GM12878 (cell line): ENCODE measurements at regions not wholly inside any gene's neighbourhood (a gene's known extent, or its start where the extent isn't known, plus 50 kb on each side); places are given as distances from the start of the nearest gene placed in this dataset.

ENCODE experiments used
- ATAC-seq: fragments of 200-7000 bp; cut with Tn5 transposase; 3 replicates; pipeline ENCODE4 v1.9.1; 2020; ENCODE audit warnings: mild to moderate bottlenecking, moderate library complexity
- BruUV-seq: library from RNA; stranded (reverse); fragments of 400-500 nt; replicated peaks from 2 replicates; lab custom pipeline; 2021; lab: Mats Ljungman, UMichigan
- CTCF ChIA-PET: fragments of 300-600 bp; sonication (Branson Sonifier 250); formaldehyde crosslinking; extraction: SDS; loops from one replicate; lab custom pipeline; 2021; ENCODE audit warnings: inconsistent platforms; lab: Yijun Ruan, JAX
- POLR2A ChIA-PET: fragments of 350-600 bp; formaldehyde crosslinking; extraction: SDS; loops from one replicate; lab custom pipeline; 2021; ENCODE audit warnings: inconsistent platforms; lab: Charles Lee
- RAD21 ChIA-PET: fragments of 300-600 bp; sonication (Branson Sonifier 250); formaldehyde crosslinking; loops from one replicate; lab custom pipeline; 2023; ENCODE audit warnings: antibody characterized with exemption; ENCODE audit not compliant: unreplicated experiment; lab: Charles Lee
- SMC1A ChIA-PET: fragments of 300-600 bp; sonication (Branson Sonifier 250); formaldehyde crosslinking; loops from one replicate; lab custom pipeline; 2023; ENCODE audit not compliant: unreplicated experiment, uncharacterized antibody; lab: Charles Lee
- DNase-seq: peaks from one replicate; pipeline ENCODE4 v3.0.0-alpha.2; 2011; ENCODE audit warnings: low read depth, low spot score
- FAIRE-seq: peaks from 3 replicates; lab custom pipeline; 2011; peaks lifted over from hg19 to GRCh38; lab: Jason Lieb, UNC
- H2AFZ ChIP-seq: 2 replicates; pipeline ENCODE4 v1.6.0; 2011; ENCODE audit warnings: low read depth, low read length, control low read depth; ENCODE audit not compliant: control insufficient read depth
- H3K27ac ChIP-seq: 2 replicates; pipeline ENCODE4 v1.5.1; 2011; ENCODE audit warnings: control low read depth; ENCODE audit not compliant: control insufficient read depth, insufficient read depth
- H3K27me3 ChIP-seq, 2 experiments: replicated peaks in 1 of 2; 2 replicates each; pipeline versions ENCODE4 v1.6.0 to v1.6.1; 2011; ENCODE audit warnings: low read length in 1 of 2; ENCODE audit not compliant: control insufficient read depth in 2 of 2, insufficient read depth in 2 of 2
- H3K36me3 ChIP-seq, 2 experiments: 2 replicates each; pipeline ENCODE4 v1.5.1; 2011; ENCODE audit warnings: low read length in 1 of 2; ENCODE audit not compliant: control insufficient read depth in 2 of 2, insufficient read depth in 2 of 2
- H3K4me1 ChIP-seq: 2 replicates; pipeline ENCODE4 v1.6.1; 2011; ENCODE audit warnings: mild to moderate bottlenecking, low read length, moderate library complexity, mixed read lengths; ENCODE audit not compliant: control insufficient read depth, insufficient read depth
- H3K4me2 ChIP-seq: 2 replicates; pipeline ENCODE4 v1.6.0; 2011; ENCODE audit warnings: control low read depth; ENCODE audit not compliant: control insufficient read depth, insufficient read depth
- H3K4me3 ChIP-seq: fragments of 200-600 bp; sonication (generic); 2 replicates; pipeline ENCODE4 v1.5.1; 2016
- H3K79me2 ChIP-seq: 2 replicates; pipeline ENCODE4 v1.6.0; 2011; ENCODE audit warnings: low read length; ENCODE audit not compliant: control insufficient read depth, insufficient read depth
- H3K9ac ChIP-seq: 2 replicates; pipeline ENCODE4 v1.8.0; 2011; ENCODE audit warnings: low read length, control low read depth, mixed read lengths; ENCODE audit not compliant: control insufficient read depth, insufficient read depth
- H3K9me3 ChIP-seq: replicated peaks from 3 replicates; pipeline ENCODE4 v1.5.1; 2011; ENCODE audit warnings: mild to moderate bottlenecking, low read length; ENCODE audit not compliant: control insufficient read depth, insufficient read depth
- H4K20me1 ChIP-seq: 2 replicates; pipeline ENCODE4 v1.6.0; 2011; ENCODE audit not compliant: control insufficient read depth, insufficient read depth
- ASH2L ChIP-seq: fragments of 300-600, 200-600 bp; sonication (generic); IDR thresholded peaks from 2 replicates; pipeline ENCODE4 v1.6.1; 2017; ENCODE audit warnings: low read depth, mild to moderate bottlenecking, borderline replicate concordance
- CEBPB ChIP-seq, 2 experiments: fragments of 150-350 bp in 1 of 2; IDR thresholded peaks; 2 replicates each; pipeline ENCODE4 v1.6.1; 2012 to 2014; ENCODE audit warnings: low read depth in 2 of 2, low read length in 2 of 2, borderline replicate concordance in 1 of 2, inconsistent platforms in 1 of 2
- EGR1 ChIP-seq, 2 experiments: IDR thresholded peaks; 1 replicate in 1 of 2; 2 replicates in 1 of 2; pipeline ENCODE4 v1.6.1; 2011 to 2012; ENCODE audit warnings: low read depth in 2 of 2, low read length in 2 of 2, borderline replicate concordance in 1 of 2, mild to moderate bottlenecking in 1 of 2, moderate library complexity in 1 of 2
- ESRRA ChIP-seq: IDR thresholded peaks from 2 replicates; pipeline ENCODE4 v1.6.1; 2012; ENCODE audit warnings: mild to moderate bottlenecking, low read length, improper control_type of control experiment
- HCFC1 ChIP-seq: fragments of 150-350 bp; IDR thresholded peaks from 2 replicates; pipeline ENCODE4 v1.6.1; 2014; ENCODE audit warnings: low read length
- HDGF ChIP-seq: fragments of 450-650 bp; IDR thresholded peaks from 2 replicates; pipeline ENCODE4 v1.6.1; 2016; ENCODE audit warnings: antibody characterized with exemption
- IKZF2 ChIP-seq, 2 experiments: fragments of 450-650 bp; IDR thresholded peaks; 2 replicates each; pipeline ENCODE4 v1.6.1; 2017; ENCODE audit warnings: mild to moderate bottlenecking in 2 of 2, moderate library complexity in 2 of 2
- JUNB ChIP-seq: IDR thresholded peaks from 2 replicates; pipeline ENCODE4 v1.6.1; 2016; ENCODE audit warnings: antibody characterized with exemption, mild to moderate bottlenecking
- KAT2A ChIP-seq: conservative IDR thresholded peaks from 2 replicates; pipeline ENCODE4 v1.6.1; 2011; ENCODE audit warnings: low read depth, low read length; ENCODE audit not compliant: control insufficient read depth
- KLF5 ChIP-seq: fragments of 450-650 bp; IDR thresholded peaks from 2 replicates; pipeline ENCODE4 v1.6.1; 2014; ENCODE audit warnings: mild to moderate bottlenecking; ENCODE audit not compliant: partially characterized antibody
- NBN ChIP-seq: fragments of 450-650 bp; IDR thresholded peaks from 2 replicates; pipeline ENCODE4 v1.6.1; 2016
- NFXL1 ChIP-seq: fragments of 450-650 bp; IDR thresholded peaks from 2 replicates; pipeline ENCODE4 v1.6.1; 2017; ENCODE audit warnings: antibody characterized with exemption, mild to moderate bottlenecking, borderline replicate concordance
- NFYB ChIP-seq: IDR thresholded peaks from 2 replicates; pipeline ENCODE4 v1.6.1; 2011; ENCODE audit warnings: low read depth, mild to moderate bottlenecking, low read length, improper control_type of control experiment, moderate library complexity; ENCODE audit not compliant: insufficient read depth
- NR2F1 ChIP-seq: fragments of 450-650 bp; conservative IDR thresholded peaks from 2 replicates; pipeline ENCODE4 v1.6.1; 2017; ENCODE audit warnings: mild to moderate bottlenecking
- POLR2AphosphoS2 ChIP-seq: IDR thresholded peaks from 2 replicates; pipeline ENCODE4 v1.6.1; 2011; ENCODE audit warnings: low read depth, mild to moderate bottlenecking, low read length, improper control_type of control experiment, moderate library complexity
- SIN3A ChIP-seq: IDR thresholded peaks from 2 replicates; pipeline ENCODE4 v1.6.1; 2012; ENCODE audit warnings: low read depth, low read length, improper control_type of control experiment
- TARDBP ChIP-seq: IDR thresholded peaks from 2 replicates; pipeline ENCODE4 v1.6.1; 2016; ENCODE audit warnings: borderline replicate concordance
- TBL1XR1 ChIP-seq: IDR thresholded peaks from 2 replicates; pipeline ENCODE4 v1.6.1; 2012; ENCODE audit warnings: low read depth, low read length, improper control_type of control experiment
- ZNF217 ChIP-seq: fragments of 450-650 bp; IDR thresholded peaks from 2 replicates; pipeline ENCODE4 v1.6.1; 2017; ENCODE audit warnings: antibody characterized with exemption, mild to moderate bottlenecking
- ZNF274 ChIP-seq: IDR thresholded peaks from one replicate; pipeline ENCODE4 v1.8.0; 2011; ENCODE audit not compliant: insufficient read length, insufficient read depth
- WGBS: methylation state at CpG from one replicate; pipeline ENCODE4 v1.1.6; 2016; ENCODE audit warnings: low lambda C conversion rate; ENCODE audit not compliant: insufficient replicate concordance, insufficient coverage; ENCODE audit errors: missing lambda C conversion rate; 5-methylcytosine and 5-hydroxymethylcytosine counted together
- in situ Hi-C: fragments of 300-500 bp; cut with MboI; formaldehyde crosslinking; loops from 9 replicates; pipeline ENCODE4 v1.14.3; 2018; ENCODE audit warnings: mixed read lengths
- intact Hi-C: fragments of 100-400 bp; cut with micrococcal nuclease; formaldehyde crosslinking; loops from one replicate; pipeline ENCODE4 v1.14.2; 2022; ENCODE audit not compliant: unreplicated experiment

GRCh38 chr6:134415194-134415593 lies 97.3 kb upstream of the SGK1 start:
- Histone ChIP-seq H2AFZ (no peak overlapping the region), H3K4me3 (no peak overlapping the region), H4K20me1 (no peaks in the 10 kb centered on the region), H3K27ac (no peak overlapping the region), H3K4me1 (no peaks in the 10 kb centered on the region), H3K9me3 (peaks cover 3% of the 10 kb centered on the region; the same call in 2 of the 3 replicates), H3K36me3 (no peaks in the 10 kb centered on the region), H3K27me3 (peaks cover 0 to 3% of the 10 kb centered on the region in 2 experiments; a peak in 2 of 4 replicates), H3K4me2 (no peak overlapping the region), H3K79me2 (no peaks in the 10 kb centered on the region), H3K9ac (no peak overlapping the region)
- POLR2A ChIA-PET: interaction anchor here (1.8 kb wide), 1 partner anchor 16 kb away, joined by 7 read pairs; no protein-coding TSS in a partner anchor
- FAIRE-seq (no peak), DNase-seq (no peak), ATAC-seq (no peak)
- CTCF ChIA-PET: no interaction called here
- in situ Hi-C loops: no loop called here
- SMC1A ChIA-PET: interaction anchor here (1.7 kb wide), 1 partner anchor 17 kb away, joined by 4 read pairs; no protein-coding TSS in a partner anchor
- 28% methylated on average over 4 of the region's 4 CpGs for WGBS
- intact Hi-C loops: no loop called here
- BruUV-seq: no TSS peak
- no peak for TF ChIP-seq ESRRA
- no peak for TF ChIP-seq TBL1XR1
- TF ChIP-seq ZNF217: no peak
- no peak for TF ChIP-seq NFYB
- TF ChIP-seq JUNB: no peak
- TF ChIP-seq KAT2A: no peak
- TF ChIP-seq ZNF274: no peak
- RAD21 ChIA-PET: no interaction called here

- H4K20me1 ChIP-seq: no peaks in the 10 kb centered on the region
- ATAC-seq: no peak
- in situ Hi-C loops (no loop called here), intact Hi-C loops (no loop called here)
- H2AFZ ChIP-seq: no peak overlapping the region
- no TSS peak for BruUV-seq
- no peak overlapping the region for H3K4me3 ChIP-seq
- no peak for FAIRE-seq
- no peaks in the 10 kb centered on the region for H3K4me1 ChIP-seq
- TF ChIP-seq SIN3A: no peak
- no peak for TF ChIP-seq KLF5
- no peak for TF ChIP-seq IKZF2 (IDR thresholded peaks at IDR 0.05)
- TF ChIP-seq NFXL1: no peak
- TF ChIP-seq ASH2L: no peak
- TF ChIP-seq EGR1 (IDR thresholded peaks at IDR 0.05; ENCODE audit: borderline replicate concordance in 1 of 2, low read depth in 2 of 2, low read length in 2 of 2): no peak
- no peak for TF ChIP-seq HDGF
- no peak for TF ChIP-seq CEBPB (IDR thresholded peaks at IDR 0.05; ENCODE audit: borderline replicate concordance in 1 of 2, low read depth in 2 of 2, low read length in 2 of 2)
- no peak for TF ChIP-seq NR2F1
- TF ChIP-seq HCFC1: no peak
- TF ChIP-seq POLR2AphosphoS2: no peak
- no peak for TF ChIP-seq TARDBP
- no peak for TF ChIP-seq NBN
- POLR2A ChIA-PET: interaction anchor here (1.8 kb wide), 1 partner anchor 15 kb away, joined by 7 read pairs; no protein-coding TSS in a partner anchor
- H3K27me3 ChIP-seq: peaks cover 0 to 3% of the 10 kb centered on the region in 2 experiments; a peak in 2 of 4 replicates
- SMC1A ChIA-PET: interaction anchor here (0.9 to 1.7 kb wide), 2 partner anchors 17 to 113 kb away, joined by 3 to 4 read pairs; no protein-coding TSS in a partner anchor
- H3K9me3 ChIP-seq: peaks cover 3% of the 10 kb centered on the region; the same call in 2 of the 3 replicates
- H3K9ac ChIP-seq: no peak overlapping the region
- WGBS: 4% methylated on average over 7 of the region's 7 CpGs
- H3K4me2 ChIP-seq: no peak overlapping the region
- CTCF ChIA-PET: interaction anchor here (0.8 kb wide), 1 partner anchor 82 kb away, joined by 3 read pairs; no protein-coding TSS in a partner anchor
- RAD21 ChIA-PET: no interaction called here
- H3K27ac ChIP-seq: no peak overlapping the region
- H3K79me2 ChIP-seq: no peaks in the 10 kb centered on the region
- no peak for DNase-seq
- no peaks in the 10 kb centered on the region for H3K36me3 ChIP-seq
Measured at GRCh38 chr6:134414793-134415192, 96.9 kb upstream of the SGK1 start.
